SK-N-SH (cell line): ENCODE measurements at regions not wholly inside any gene's neighbourhood (a gene's known extent, or its start where the extent isn't known, plus 50 kb on each side); places are given as distances from the start of the nearest gene placed in this dataset.

Experiments
- CTCF ChIA-PET: fragments of 300-600, 350-600 bp; formaldehyde crosslinking; extraction: SDS; loops from one replicate; lab custom pipeline; 2021; lab: Yijun Ruan, JAX
- POLR2A ChIA-PET: fragments of 350-600 bp; sonication (Branson Sonifier 250); formaldehyde crosslinking; extraction: SDS; loops from one replicate; lab custom pipeline; 2020; ENCODE audit warnings: antibody characterized with exemption, inconsistent platforms; lab: Yijun Ruan, JAX
- DNase-seq: peaks from one replicate; pipeline ENCODE4 v3.0.0; 2012
- H2AFZ ChIP-seq: fragments of 200-600 bp; sonication (generic); 2 replicates; pipeline ENCODE4 v1.8.1; 2016; ENCODE audit warnings: antibody characterized with exemption, mild to moderate bottlenecking, low read depth
- H3F3A ChIP-seq: fragments of 200-600 bp; sonication (generic); replicated peaks from 2 replicates; pipeline ENCODE3; 2016; ENCODE audit warnings: antibody characterized with exemption, mild to moderate bottlenecking; ENCODE audit not compliant: insufficient read depth
- H3K27ac ChIP-seq, 2 experiments: fragments of 200-500 bp in 1 of 2; fragments of 200-600 bp in 1 of 2; sonication (Bioruptor generic) in 1 of 2; sonication (generic), shearing (Covaris generic) in 1 of 2; 2 replicates each; pipeline versions ENCODE4 v1.5.1 to v1.6.1; 2014 to 2016; ENCODE audit warnings: low read depth in 2 of 2, inconsistent platforms in 1 of 2, low read length in 1 of 2, mild to moderate bottlenecking in 1 of 2, mixed read lengths in 1 of 2
- H3K27me3 ChIP-seq: fragments of 200-600 bp; sonication (generic), shearing (Covaris generic); 2 replicates; pipeline ENCODE4 v1.6.1; 2016; ENCODE audit warnings: mixed run types; ENCODE audit not compliant: insufficient read depth
- H3K36me3 ChIP-seq, 2 experiments: fragments of 200-500 bp in 1 of 2; fragments of 200-600 bp in 1 of 2; sonication (Bioruptor generic) in 1 of 2; sonication (generic) in 1 of 2; replicated peaks in 1 of 2; 2 replicates each; pipeline versions ENCODE3 to v1.5.1; 2014 to 2016; ENCODE audit warnings: low read length in 1 of 2, mild to moderate bottlenecking in 1 of 2; ENCODE audit not compliant: insufficient read depth in 2 of 2, control insufficient read depth in 1 of 2
- H3K4me1 ChIP-seq, 2 experiments: fragments of 200-500 bp in 1 of 2; fragments of 200-600 bp in 1 of 2; sonication (Bioruptor generic) in 1 of 2; sonication (generic), shearing (Covaris generic) in 1 of 2; 2 replicates each; pipeline versions ENCODE4 v1.5.1 to v1.6.1; 2014 to 2016; ENCODE audit warnings: low read depth in 1 of 2, low read length in 1 of 2, mixed run types in 1 of 2; ENCODE audit not compliant: insufficient read depth in 2 of 2, control insufficient read depth in 1 of 2
- H3K4me2 ChIP-seq: fragments of 200-600 bp; sonication (generic), shearing (Covaris generic); 2 replicates; pipeline ENCODE4 v1.6.1; 2017; ENCODE audit warnings: mixed run types
- H3K4me3 ChIP-seq, 2 experiments: fragments of 200-500 bp in 1 of 2; fragments of 200-600 bp in 1 of 2; sonication (Bioruptor generic) in 1 of 2; sonication (generic), shearing (Covaris generic) in 1 of 2; 2 replicates each; pipeline versions ENCODE4 v1.5.1 to v1.8.1; 2014 to 2016; ENCODE audit warnings: low read depth in 2 of 2, inconsistent platforms in 1 of 2, low read length in 1 of 2, mild to moderate bottlenecking in 1 of 2, mixed read lengths in 1 of 2, moderate library complexity in 1 of 2
- H3K79me2 ChIP-seq: fragments of 200-600 bp; sonication (generic); 2 replicates; pipeline ENCODE4 v1.8.1; 2017; ENCODE audit warnings: mild to moderate bottlenecking; ENCODE audit not compliant: insufficient read depth
- H3K9ac ChIP-seq: fragments of 200-600 bp; sonication (generic); 2 replicates; pipeline ENCODE4 v1.6.1; 2017; ENCODE audit warnings: mixed run types
- H3K9me2 ChIP-seq: fragments of 200-600 bp; sonication (generic); 2 replicates; pipeline ENCODE4 v1.6.1; 2017; ENCODE audit warnings: mixed run types
- H3K9me3 ChIP-seq: fragments of 200-600 bp; sonication (generic); 2 replicates; pipeline ENCODE4 v1.6.1; 2017; ENCODE audit warnings: mixed run types, mild to moderate bottlenecking, moderate library complexity
- H4K20me1 ChIP-seq: fragments of 200-600 bp; sonication (generic); 2 replicates; pipeline ENCODE4 v1.6.1; 2017; ENCODE audit warnings: mild to moderate bottlenecking, mixed run types; ENCODE audit not compliant: insufficient read depth
- CHD2 ChIP-seq: fragments of 150-350 bp; IDR thresholded peaks from 2 replicates; pipeline ENCODE4 v1.6.1; 2018; ENCODE audit warnings: low read length; ENCODE audit not compliant: partially characterized antibody
- CTCF ChIP-seq: fragments of 200-600 bp; sonication (generic); IDR thresholded peaks from 2 replicates; pipeline ENCODE4 v1.6.1; 2017; ENCODE audit warnings: antibody characterized with exemption, mild to moderate bottlenecking, moderate library complexity
- ELF1 ChIP-seq: IDR thresholded peaks from 2 replicates; pipeline ENCODE4 v1.4.0; 2012
- EP300 ChIP-seq, 2 experiments: IDR thresholded peaks; 2 replicates each; pipeline versions ENCODE4 v1.4.0 to v1.6.1; 2012; ENCODE audit warnings: borderline replicate concordance in 1 of 2, low read depth in 1 of 2, low read length in 1 of 2
- EZH2phosphoT487 ChIP-seq: fragments of 200-600 bp; sonication (generic); IDR thresholded peaks from 2 replicates; pipeline ENCODE4 v1.6.1; 2017; ENCODE audit warnings: low read depth, mixed run types, mild to moderate bottlenecking, antibody characterized with exemption, moderate library complexity, borderline replicate concordance
- FOSL2 ChIP-seq: IDR thresholded peaks from 2 replicates; pipeline ENCODE4 v1.4.0; 2012; ENCODE audit warnings: low read depth, mild to moderate bottlenecking, moderate library complexity, borderline replicate concordance
- FOXM1 ChIP-seq: IDR thresholded peaks from 2 replicates; pipeline ENCODE4 v1.4.0; 2012; ENCODE audit warnings: low read depth, mild to moderate bottlenecking
- GATA2 ChIP-seq: sonication (generic); formaldehyde crosslinking; IDR thresholded peaks from 2 replicates; pipeline ENCODE4 v1.5.0; 2020; ENCODE audit warnings: mild to moderate bottlenecking, missing genetic modification reagents
- IRF3 ChIP-seq: fragments of 150-350 bp; IDR thresholded peaks from 2 replicates; pipeline ENCODE4 v1.6.1; 2016; ENCODE audit warnings: mild to moderate bottlenecking, low read depth, low read length
- JUND ChIP-seq: IDR thresholded peaks from 2 replicates; pipeline ENCODE4 v1.4.0; 2012
- MXI1 ChIP-seq: IDR thresholded peaks from 2 replicates; pipeline ENCODE4 v1.6.1; 2012; ENCODE audit warnings: mild to moderate bottlenecking, low read depth, low read length, improper control_type of control experiment
- NFIC ChIP-seq: IDR thresholded peaks from 2 replicates; pipeline ENCODE4 v1.4.0; 2012; ENCODE audit warnings: borderline replicate concordance
- NRF1 ChIP-seq: IDR thresholded peaks from 2 replicates; pipeline ENCODE4 v1.6.1; 2012; ENCODE audit warnings: low read depth, mild to moderate bottlenecking, low read length
- PBX3 ChIP-seq: IDR thresholded peaks from 2 replicates; pipeline ENCODE4; 2012
- RAD21 ChIP-seq: IDR thresholded peaks from 2 replicates; pipeline ENCODE4 v1.6.1; 2012; ENCODE audit warnings: mild to moderate bottlenecking, low read length
- RCOR1 ChIP-seq: fragments of 150-350 bp; IDR thresholded peaks from 2 replicates; pipeline ENCODE4 v1.6.1; 2017; ENCODE audit warnings: antibody characterized with exemption, low read length
- REST ChIP-seq: IDR thresholded peaks from 2 replicates; pipeline ENCODE4 v1.6.1; 2012; ENCODE audit warnings: mild to moderate bottlenecking, low read depth, low read length, moderate library complexity
- RFX5 ChIP-seq: IDR thresholded peaks from 2 replicates; pipeline ENCODE4 v1.6.1; 2012; ENCODE audit warnings: mild to moderate bottlenecking, improper control_type of control experiment, low read length
- SIN3A ChIP-seq: IDR thresholded peaks from 2 replicates; pipeline ENCODE4 v1.6.1; 2012; ENCODE audit warnings: low read depth, mild to moderate bottlenecking, low read length, moderate library complexity, borderline replicate concordance
- SMC3 ChIP-seq: IDR thresholded peaks from 2 replicates; pipeline ENCODE4 v1.6.1; 2012; ENCODE audit warnings: low read depth, low read length, improper control_type of control experiment
- TCF12 ChIP-seq: IDR thresholded peaks from 2 replicates; pipeline ENCODE4 v1.4.0; 2012
- TEAD4 ChIP-seq: IDR thresholded peaks from 2 replicates; pipeline ENCODE4 v1.4.0; 2012; ENCODE audit warnings: mild to moderate bottlenecking, borderline replicate concordance; ENCODE audit not compliant: insufficient read depth
- USF1 ChIP-seq: IDR thresholded peaks from 2 replicates; pipeline ENCODE4 v1.4.0; 2012; ENCODE audit warnings: low read depth, borderline replicate concordance
- ZBTB33 ChIP-seq: IDR thresholded peaks from 2 replicates; pipeline ENCODE4 v1.4.0; 2012; ENCODE audit warnings: low read depth, borderline replicate concordance
- WGBS: methylation state at CpG from one replicate; pipeline ENCODE4 v1.1.6; 2017; ENCODE audit warnings: low lambda C conversion rate; 5-methylcytosine and 5-hydroxymethylcytosine counted together

GRCh38 chr15:36358094-36358493 is 221.3 kb upstream of the CDIN1 start:
- Histone ChIP-seq H3K4me1 (peaks cover 15 to 39% of the 10 kb centered on the region in 2 experiments), H3K27me3 (no peaks in the 10 kb centered on the region), H3K9me3 (no peaks in the 10 kb centered on the region), H3K9ac (peak overlapping the region; percentile 37; the same call in 1 of the 2 replicates), H3K79me2 (no peaks in the 10 kb centered on the region), H3K9me2 (no peaks in the 10 kb centered on the region), H4K20me1 (no peaks in the 10 kb centered on the region), H3K4me2 (peak overlapping the region; percentile 69), H3K36me3 (no peaks in the 10 kb centered on the region), H3K27ac (peak overlapping the region; percentile 43 to 89), H2AFZ (peak overlapping the region; percentile 25; the same call in 1 of the 2 replicates), H3F3A (peaks cover 42% of the 10 kb centered on the region), H3K4me3 (no peak overlapping the region)
- DNase-seq, result no peak
- ChIA-PET POLR2A (no interaction called here), CTCF (interaction anchor here (1.2 to 2.0 kb wide), 2 partner anchors 9 to 22 kb away, joined by 3 to 5 read pairs; no protein-coding TSS in a partner anchor)
- 8% methylated on average over 2 of the region's 2 CpGs for WGBS
- no peak for TF ChIP-seq RFX5
- TF ChIP-seq RCOR1, result no peak
- TF ChIP-seq ELF1, result no peak
- TF ChIP-seq MXI1, result no peak
- TF ChIP-seq CTCF, result no peak
- no peak for TF ChIP-seq GATA2 (CRISPR knock-in tag)
- peak; percentile 35; the same call in 1 of the 2 replicates for TF ChIP-seq FOSL2
- TF ChIP-seq NFIC, result no peak; the same call in 1 of the 2 replicates
- no peak for TF ChIP-seq ZBTB33
- TF ChIP-seq REST, result no peak
- TF ChIP-seq FOXM1, result no peak
- TF ChIP-seq CHD2, result no peak
- TF ChIP-seq RAD21, result no peak
- no peak for TF ChIP-seq NRF1
- TF ChIP-seq SIN3A, result no peak
- TF ChIP-seq JUND, result peak; percentile 51
- TF ChIP-seq EP300 (IDR thresholded peaks at IDR 0.05; ENCODE audit: borderline replicate concordance in 1 of 2, low read depth in 1 of 2, low read length in 1 of 2), result peak in 1 of 2 experiments; percentile 28; a peak in 1 of 4 replicates
- TF ChIP-seq SMC3, result peak; percentile 3; the same call in 1 of the 2 replicates
- no peak for TF ChIP-seq EZH2phosphoT487
- peak; percentile 82 for TF ChIP-seq TCF12
- peak; percentile 58 for TF ChIP-seq PBX3
- TF ChIP-seq TEAD4, result peak; percentile 36; the same call in 1 of the 2 replicates
- TF ChIP-seq USF1, result no peak
- no peak for TF ChIP-seq IRF3
